Muscle of leg (tissue), 3 donors: ENCODE measurements at regions not wholly inside any gene's neighbourhood (a gene's known extent, or its start where the extent isn't known, plus 50 kb on each side); places are given as distances from the start of the nearest gene placed in this dataset.
A peak's percentile ranks its signal among the peaks of the same experiment; 100 is the strongest.
"Not testable (repeated sequence)": the region's sequence is repeated elsewhere in the genome, so short reads cannot be mapped to it uniquely, and the experiment has no call there.

Experiments used
- DNase-seq: peaks from one replicate; pipeline ENCODE4 v3.0.0; 2013
- H3K27ac ChIP-seq: one replicate; pipeline ENCODE4 v1.5.1; 2013; ENCODE audit warnings: mild to moderate bottlenecking, low read length, control low read depth
- H3K27me3 ChIP-seq: one replicate; pipeline ENCODE4 v1.6.1; 2013; ENCODE audit warnings: low read length; ENCODE audit not compliant: control insufficient read depth, insufficient read depth
- H3K36me3 ChIP-seq: one replicate; pipeline ENCODE4 v1.6.1; 2013; ENCODE audit warnings: low read length; ENCODE audit not compliant: control insufficient read depth, insufficient read depth
- H3K4me1 ChIP-seq: one replicate; pipeline ENCODE4 v1.6.1; 2013; ENCODE audit warnings: low read length; ENCODE audit not compliant: control insufficient read depth, insufficient read depth
- H3K4me3 ChIP-seq: one replicate; pipeline ENCODE4 v1.5.1; 2013; ENCODE audit warnings: low read length, control low read depth
- H3K9me3 ChIP-seq: replicated peaks from 2 replicates; pipeline ENCODE4 v1.6.1; 2013; ENCODE audit warnings: low read depth, low read length; ENCODE audit not compliant: control insufficient read depth
- WGBS: methylation state at CpG from one replicate; pipeline ENCODE4 v1.1.5; 2013; ENCODE audit warnings: missing lambda C conversion rate; ENCODE audit not compliant: insufficient coverage; 5-methylcytosine and 5-hydroxymethylcytosine counted together

DNA sequence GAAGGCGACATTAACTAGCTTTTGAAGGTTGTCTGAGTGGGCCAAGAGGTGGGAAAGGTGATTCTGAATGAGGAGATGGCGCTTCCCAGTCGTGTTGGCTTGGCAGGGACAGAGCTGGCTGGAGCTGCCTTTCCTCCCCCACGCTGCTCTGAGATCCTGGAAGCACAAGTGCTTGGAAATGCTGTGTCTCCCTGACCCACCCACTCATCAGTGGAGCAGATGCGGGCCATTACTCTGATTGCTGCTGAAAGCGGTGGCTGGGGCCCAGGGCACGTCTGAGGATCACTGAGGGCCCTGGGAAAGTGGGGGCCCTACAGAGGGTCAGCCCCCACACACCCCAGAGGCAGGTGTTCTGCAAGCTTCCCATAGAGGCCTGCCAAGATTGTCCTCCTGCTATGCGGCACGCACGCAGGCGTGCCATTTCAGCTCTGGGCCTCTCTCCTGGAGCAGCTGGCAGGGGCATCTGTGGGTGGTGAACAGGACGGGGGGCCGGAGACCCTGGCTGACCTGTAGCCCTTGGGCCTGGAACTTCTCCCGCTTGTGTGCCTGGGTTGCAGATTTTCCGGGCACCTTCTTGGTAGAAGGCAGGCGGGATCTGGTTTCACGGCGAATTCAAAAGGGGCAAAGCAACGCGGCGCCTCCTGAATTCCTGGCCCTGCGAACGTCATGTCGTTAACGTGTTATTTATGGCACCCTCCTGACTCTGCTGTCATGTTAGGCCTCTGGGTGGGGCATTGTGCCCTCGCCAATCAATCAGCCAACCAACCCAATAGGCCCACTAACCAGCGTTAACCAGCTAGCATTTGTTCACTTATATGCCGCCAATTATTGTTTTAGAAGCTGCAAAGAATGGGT lies 133.8 kb upstream of the TBX3 start:
- peak; percentile 90 for DNase-seq
- Histone ChIP-seq H3K36me3 (no peaks in the 10 kb centered on the region), H3K4me1 (peaks cover 36% of the 10 kb centered on the region), H3K4me3 (no peak overlapping the region), H3K27me3 (no peaks in the 10 kb centered on the region), H3K27ac (peak overlapping the region; percentile 94), H3K9me3 (no peaks in the 10 kb centered on the region)
- 29% methylated on average over 23 of the region's 28 CpGs for WGBS

DNA sequence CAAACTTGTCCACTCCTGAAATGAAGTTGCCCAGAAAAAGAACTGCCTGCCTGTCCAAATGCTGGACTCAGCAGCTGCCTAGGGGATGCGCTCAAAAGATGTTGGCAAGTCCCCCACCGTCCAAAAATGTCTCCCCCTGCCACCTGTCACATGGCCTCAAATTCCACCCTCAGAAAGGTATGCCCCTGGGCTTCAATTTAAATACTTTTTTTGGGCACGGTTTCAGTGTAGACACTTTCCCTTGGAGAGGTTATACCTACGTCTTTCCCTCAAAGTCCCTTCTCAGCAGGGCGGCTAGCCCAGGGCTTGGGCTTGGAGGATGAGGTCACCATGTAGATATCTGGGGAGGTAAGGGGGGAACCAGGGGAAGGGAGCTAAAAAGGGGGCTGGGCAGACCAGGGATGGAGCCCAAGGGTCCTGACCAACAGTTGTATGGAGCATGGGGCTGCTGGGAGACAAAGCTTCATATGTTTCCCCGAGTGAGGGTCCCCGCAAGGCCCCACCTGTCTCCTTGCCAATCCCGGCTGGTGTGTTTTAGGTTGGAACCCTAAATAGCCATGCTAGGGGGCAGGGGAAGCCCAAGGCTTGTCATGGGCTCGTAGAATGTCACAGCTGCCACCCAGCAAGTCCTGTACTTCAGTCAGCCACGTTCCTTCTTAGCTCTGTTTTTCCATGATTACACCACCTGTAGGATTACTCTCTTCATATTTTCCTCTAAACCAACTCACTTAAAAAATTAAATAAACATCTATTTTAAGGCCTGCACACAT lies 131.2 kb upstream of the TBX3 start:
- peak overlapping the region; percentile 82 for H3K27ac ChIP-seq
- H3K9me3 ChIP-seq = no peaks in the 10 kb centered on the region
- peak; percentile 29 for DNase-seq
- no peaks in the 10 kb centered on the region for H3K27me3 ChIP-seq
- H3K4me3 ChIP-seq = no peak overlapping the region
- WGBS = 81% methylated on average over 6 of the region's 10 CpGs
- peaks cover 34% of the 10 kb centered on the region for H3K4me1 ChIP-seq
- H3K36me3 ChIP-seq = no peaks in the 10 kb centered on the region

DNA sequence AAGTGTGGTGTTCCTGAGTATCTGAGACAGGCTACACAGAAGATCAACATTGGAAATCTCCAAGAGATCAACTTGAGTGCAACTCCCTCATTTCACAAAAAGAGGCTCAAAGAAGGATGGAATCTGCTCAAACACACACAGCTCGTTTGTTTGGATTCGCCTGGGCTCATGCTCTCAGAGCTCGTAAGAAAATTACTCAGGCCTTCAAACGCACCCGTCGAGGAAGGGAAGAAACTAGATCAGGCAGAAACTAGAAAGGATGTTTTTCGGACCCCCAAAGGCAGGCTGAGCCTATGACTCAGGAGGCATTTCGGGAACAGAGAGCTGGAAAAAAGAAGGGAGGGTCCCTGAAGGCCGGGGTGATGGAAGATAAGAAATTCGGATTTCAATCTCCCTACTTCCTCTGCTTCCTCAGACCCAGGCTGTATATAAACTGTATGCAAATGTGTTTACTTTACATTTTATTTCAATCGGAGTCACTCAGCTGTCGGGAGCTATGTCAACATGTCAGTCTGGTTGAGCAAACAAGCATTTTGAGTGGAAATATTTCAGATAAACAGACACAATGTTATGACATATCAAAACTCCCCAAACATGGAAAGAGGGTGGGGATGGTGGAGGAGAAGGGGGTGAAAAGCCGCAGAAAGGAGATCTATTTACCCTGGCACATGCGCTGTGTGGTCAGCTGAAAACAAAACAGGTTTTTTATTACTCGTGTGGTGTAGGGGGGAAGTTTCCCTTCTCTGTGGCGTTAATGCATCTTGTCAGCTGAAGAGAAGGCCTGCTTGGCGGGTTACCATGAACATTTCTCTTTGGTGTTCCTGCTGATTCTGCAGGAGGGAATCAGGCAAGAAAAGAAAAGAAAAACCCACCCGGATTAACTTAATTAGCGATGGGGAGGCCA lies 129.1 kb upstream of the TBX3 start:
- H3K4me3 ChIP-seq = no peak overlapping the region
- no peaks in the 10 kb centered on the region for H3K36me3 ChIP-seq
- peak; percentile 24 for DNase-seq
- WGBS = 37% methylated on average over 11 of the region's 19 CpGs
- H3K9me3 ChIP-seq = no peaks in the 10 kb centered on the region
- no peaks in the 10 kb centered on the region for H3K27me3 ChIP-seq
- H3K4me1 ChIP-seq = peaks cover 33% of the 10 kb centered on the region
- H3K27ac ChIP-seq = no peak overlapping the region

DNA sequence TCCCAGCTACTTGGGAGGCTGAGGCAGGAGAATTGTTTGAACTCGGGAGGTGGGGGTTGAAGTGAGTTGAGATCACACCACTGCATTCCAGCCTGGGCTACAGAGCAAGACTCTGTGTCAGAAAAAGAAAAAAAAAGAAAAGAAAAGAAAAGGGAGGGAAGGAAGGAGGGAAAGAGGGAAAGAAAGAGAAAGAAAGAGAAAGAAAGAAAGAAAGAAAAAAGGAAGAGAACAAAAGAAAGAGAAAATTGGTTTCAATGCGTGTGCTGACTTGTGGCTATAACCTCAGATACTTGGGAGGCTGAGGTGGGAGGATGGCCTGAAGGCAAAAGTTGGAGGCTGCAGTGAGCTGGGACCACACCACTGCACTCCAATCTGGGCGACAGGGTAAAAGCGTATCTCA lies 128.4 kb upstream of the TBX3 start:
- WGBS = 92% methylated on average over 4 of the region's 4 CpGs
- Histone ChIP-seq H3K36me3 (no peaks in the 10 kb centered on the region), H3K27me3 (no peaks in the 10 kb centered on the region), H3K9me3 (no peaks in the 10 kb centered on the region), H3K27ac (no peak overlapping the region), H3K4me1 (peaks cover 26% of the 10 kb centered on the region), H3K4me3 (no peak overlapping the region)
- DNase-seq = no peak

DNA sequence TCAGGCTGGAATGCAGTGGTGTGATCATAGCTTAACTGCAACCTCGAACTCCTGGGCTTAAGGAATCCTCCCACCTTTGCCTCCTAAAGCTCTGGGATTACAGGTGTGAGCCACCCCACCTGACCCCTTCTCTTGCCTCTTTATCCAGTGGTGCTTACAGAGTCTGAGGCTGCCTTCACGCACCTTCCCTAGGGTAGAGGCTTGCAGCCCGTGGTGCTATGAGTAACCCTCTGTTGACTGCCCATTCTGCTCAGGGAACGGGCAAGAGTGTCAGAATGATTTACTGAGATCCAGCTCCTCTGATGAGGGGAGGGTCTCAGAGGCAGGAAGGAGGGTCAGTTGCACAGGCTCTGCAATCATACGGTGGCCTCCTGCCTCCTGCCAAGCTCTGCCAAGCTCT lies 125.1 kb upstream of the TBX3 start:
- H3K9me3 ChIP-seq = no peaks in the 10 kb centered on the region
- no peak for DNase-seq
- no peaks in the 10 kb centered on the region for H3K36me3 ChIP-seq
- no peak overlapping the region for H3K27ac ChIP-seq
- H3K27me3 ChIP-seq = no peaks in the 10 kb centered on the region
- H3K4me3 ChIP-seq = no peak overlapping the region
- peaks cover 6% of the 10 kb centered on the region for H3K4me1 ChIP-seq
- 51% methylated on average over 5 of the region's 5 CpGs for WGBS

DNA sequence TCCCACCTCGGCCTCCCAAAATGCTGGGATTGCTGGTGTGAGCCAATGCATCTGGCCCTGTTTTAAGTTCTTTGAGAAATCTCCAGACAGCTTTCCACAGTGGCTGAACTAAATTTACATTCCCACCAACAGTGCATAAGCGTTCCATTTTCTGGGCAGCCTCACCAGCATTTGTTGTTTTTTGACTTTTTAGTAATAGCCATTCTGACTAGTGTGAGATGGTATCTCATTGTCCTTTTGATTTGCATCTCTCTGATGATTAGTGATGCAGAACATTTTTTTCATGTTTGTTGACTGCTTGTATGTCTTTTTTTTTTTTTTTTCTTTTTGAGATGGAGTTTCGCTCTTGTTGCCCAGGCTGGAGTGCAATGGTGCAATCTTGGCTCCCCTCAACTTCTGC lies 117.4 kb upstream of the TBX3 start:
- DNase-seq, H3K36me3 ChIP-seq, H3K27ac ChIP-seq, H3K4me3 ChIP-seq, H3K9me3 ChIP-seq, H3K27me3 ChIP-seq: not testable (repeated sequence)
- 70% methylated on average over 1 of the region's 3 CpGs for WGBS
- peaks cover 11% of the 10 kb centered on the region for H3K4me1 ChIP-seq

DNA sequence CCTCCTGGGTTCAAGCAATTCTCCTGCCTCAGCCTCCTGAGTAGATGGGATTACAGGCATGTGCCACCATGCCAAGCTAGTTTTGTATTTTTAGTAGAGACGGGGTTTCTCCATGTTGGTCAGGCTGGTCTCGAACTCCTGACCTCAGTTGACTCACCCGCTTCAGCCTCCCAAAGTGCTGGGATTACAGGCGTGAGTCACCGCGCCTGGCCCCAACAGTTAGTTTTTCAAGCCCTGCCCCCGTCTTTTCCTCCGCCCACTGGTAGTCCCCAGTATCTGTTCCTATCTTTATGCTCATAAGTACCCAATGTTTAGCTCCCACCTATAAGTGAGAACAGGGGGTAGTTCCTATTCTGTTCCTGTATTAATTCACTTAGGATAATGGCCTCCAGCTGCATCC lies 116.6 kb upstream of the TBX3 start:
- H3K27me3 ChIP-seq, H3K9me3 ChIP-seq, H3K36me3 ChIP-seq, DNase-seq, H3K4me3 ChIP-seq, H3K27ac ChIP-seq: not testable (repeated sequence)
- 90% methylated on average over 6 of the region's 8 CpGs for WGBS
- H3K4me1 ChIP-seq = peaks cover 11% of the 10 kb centered on the region

DNA sequence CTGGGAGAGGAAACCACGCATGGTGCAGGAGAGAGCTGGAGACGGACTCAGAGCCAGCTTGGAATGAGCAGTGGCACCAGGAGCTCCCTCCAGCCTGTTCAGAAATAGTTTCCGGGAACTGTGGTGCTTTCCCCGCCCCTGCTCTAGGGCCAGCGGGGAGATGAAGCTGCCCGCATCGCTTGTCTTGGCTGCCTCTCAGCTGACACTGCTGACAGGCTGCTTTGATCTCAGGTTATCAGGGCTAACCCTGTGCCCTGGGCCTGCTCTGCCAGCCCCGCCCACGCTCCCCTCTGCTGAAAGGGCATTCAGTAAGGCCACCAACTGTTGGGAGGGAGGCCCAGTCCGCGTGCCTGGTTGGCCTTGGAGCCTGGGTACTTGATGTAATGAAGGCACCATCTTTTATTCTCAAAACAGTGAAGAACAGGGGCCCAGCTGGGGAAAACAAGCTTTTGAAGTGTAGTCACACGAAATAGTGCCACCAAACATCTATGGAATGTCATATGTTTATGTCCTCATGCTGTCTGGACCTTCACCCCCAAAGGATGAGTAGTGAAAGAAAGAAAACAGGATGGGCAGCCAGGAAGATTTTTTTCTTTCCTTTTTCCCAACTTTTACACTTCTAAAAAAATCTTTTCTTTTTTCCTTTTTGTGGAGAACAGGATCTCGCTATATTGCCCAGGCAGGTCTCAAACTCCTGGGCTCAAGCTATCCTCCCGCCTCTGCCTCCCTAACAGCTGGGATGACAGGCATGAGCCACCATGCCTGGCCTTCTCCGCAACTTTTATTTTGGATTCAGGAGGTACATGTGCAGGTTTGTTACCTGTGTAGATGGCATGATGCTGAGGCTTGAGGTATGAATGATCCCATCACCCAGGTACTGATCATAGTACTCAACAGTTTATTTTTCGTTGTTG lies 115.9 kb upstream of the TBX3 start:
- H3K27me3 ChIP-seq = no peaks in the 10 kb centered on the region
- peak; percentile 64 for DNase-seq
- peak overlapping the region; percentile 60 for H3K27ac ChIP-seq
- no peak overlapping the region for H3K4me3 ChIP-seq
- H3K36me3 ChIP-seq = no peaks in the 10 kb centered on the region
- H3K4me1 ChIP-seq = peaks cover 11% of the 10 kb centered on the region
- peaks cover 2% of the 10 kb centered on the region for H3K9me3 ChIP-seq
- 54% methylated on average over 10 of the region's 16 CpGs for WGBS

DNA sequence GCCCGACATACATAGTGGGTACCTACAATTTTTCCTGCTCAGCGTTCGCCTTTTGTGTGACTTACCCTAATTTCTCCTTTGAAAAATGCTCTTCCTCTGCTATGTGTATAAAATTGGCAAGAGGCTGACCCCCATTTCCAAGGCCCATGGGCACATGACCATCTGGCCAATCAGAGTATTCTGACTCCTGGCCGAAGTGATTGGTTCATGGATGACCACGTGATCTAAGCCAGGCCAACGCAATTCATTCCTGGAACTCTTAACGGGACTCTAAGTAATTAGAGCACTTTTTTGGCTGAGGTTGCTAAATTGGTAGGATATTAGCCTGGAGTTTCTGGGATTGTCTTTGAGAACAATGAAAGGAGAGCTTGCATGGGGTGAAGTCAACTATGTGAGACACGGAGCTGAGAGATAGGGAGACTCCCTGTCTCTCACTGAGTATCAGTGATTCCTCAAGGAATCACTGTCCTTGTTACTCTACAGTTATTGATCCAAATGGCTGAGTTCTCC lies 110.1 kb upstream of the TBX3 start:
- 67% methylated on average over 5 of the region's 8 CpGs for WGBS
- no peak for DNase-seq
- H3K36me3 ChIP-seq = no peaks in the 10 kb centered on the region
- no peaks in the 10 kb centered on the region for H3K27me3 ChIP-seq
- H3K9me3 ChIP-seq = no peaks in the 10 kb centered on the region
- peaks cover 5% of the 10 kb centered on the region for H3K4me1 ChIP-seq
- no peak overlapping the region for H3K4me3 ChIP-seq
- no peak overlapping the region for H3K27ac ChIP-seq
